GM18873 (cell line): ENCODE measurements at regions not wholly inside any gene's neighbourhood (a gene's known extent, or its start where the extent isn't known, plus 50 kb on each side); places are given as distances from the start of the nearest gene placed in this dataset.

ENCODE experiments used
- ATAC-seq: cut with Tn5 transposase; IDR thresholded peaks from one replicate; pipeline ENCODE4 v1.9.1; 2021; ENCODE audit warnings: mild to moderate bottlenecking, moderate library complexity, moderate number of reproducible peaks; ENCODE audit not compliant: unreplicated experiment, low FRiP score

- ATAC-seq: no peak
Measured at GRCh38 chr17:77492446-77493237, 351.9 kb downstream of the SEC14L1 start.

- ATAC-seq: no peak
Measured at GRCh38 chr17:77493238-77493820, 352.6 kb downstream of the SEC14L1 start.

GRCh38 chr17:77493901-77494663 is 353.3 kb downstream of the SEC14L1 start:
- no peak for ATAC-seq

- ATAC-seq: no peak
Measured at GRCh38 chr17:77494664-77495435, 354.1 kb downstream of the SEC14L1 start.

GRCh38 chr17:77495575-77495974 is 354.8 kb downstream of the SEC14L1 start:
- no peak for ATAC-seq

- no peak for ATAC-seq
Measured at GRCh38 chr17:77496401-77496801, 355.6 kb downstream of the SEC14L1 start.

GRCh38 chr17:77496831-77497577 is 356.2 kb downstream of the SEC14L1 start:
- ATAC-seq: no peak

GRCh38 chr17:77497578-77497934 is 356.8 kb downstream of the SEC14L1 start:
- no peak for ATAC-seq

GRCh38 chr17:77498091-77498741 is 357.4 kb downstream of the SEC14L1 start:
- no peak for ATAC-seq

GRCh38 chr17:77498791-77499698 is 358.3 kb downstream of the SEC14L1 start:
- ATAC-seq: no peak

- no peak for ATAC-seq
Measured at GRCh38 chr17:77499699-77500435, 359.1 kb downstream of the SEC14L1 start.

- ATAC-seq: no peak
Measured at GRCh38 chr17:77501101-77501566, 360.4 kb downstream of the SEC14L1 start.

GRCh38 chr17:77501751-77502625 is 361.2 kb downstream of the SEC14L1 start:
- no peak for ATAC-seq

GRCh38 chr17:77502626-77503292 is 362.0 kb downstream of the SEC14L1 start:
- ATAC-seq: no peak

GRCh38 chr17:77503293-77503655 is 362.5 kb downstream of the SEC14L1 start:
- no peak for ATAC-seq

GRCh38 chr17:77503916-77504651 is 363.3 kb downstream of the SEC14L1 start:
- ATAC-seq: no peak
